Pancreas (tissue), 10 donors: ENCODE measurements at regions not wholly inside any gene's neighbourhood (a gene's known extent, or its start where the extent isn't known, plus 50 kb on each side); places are given as distances from the start of the nearest gene placed in this dataset.

ENCODE experiments used
- ATAC-seq, 4 donors: fragments of 200-7000 bp; cut with Tn5 transposase; one replicate each; pipeline versions ENCODE4 v1.8.0 to v1.9.1; 2020; ENCODE audit warnings: mild to moderate bottlenecking in 4 of 4, moderate library complexity in 4 of 4
- DNase-seq, 6 donors: peaks; one replicate each; pipeline ENCODE4 v3.0.0-alpha.2; 2020
- FAIRE-seq: peaks from 2 replicates; lab custom pipeline; 2012; peaks lifted over from hg19 to GRCh38; lab: Jason Lieb, UNC
- H3K27ac ChIP-seq, 4 donors: fragments of 200-600 bp; sonication (generic); 1 replicate in 3 of 4; 2 replicates in 1 of 4; pipeline versions ENCODE4 v1.5.0 to v1.8.0; 2020
- H3K27me3 ChIP-seq, 4 donors: fragments of 200-600 bp; one replicate each; pipeline ENCODE4 v1.8.0; 2021
- H3K36me3 ChIP-seq, 3 donors: fragments of 200-600 bp; sonication (generic) in 1 of 3; one replicate each; pipeline versions ENCODE4 v1.5.0 to v1.8.0; 2020 to 2021
- H3K4me1 ChIP-seq, 3 donors: fragments of 200-600 bp; one replicate each; pipeline ENCODE4 v1.8.0; 2021
- H3K4me3 ChIP-seq, 4 donors: fragments of 200-600 bp; sonication (generic) in 2 of 4; one replicate each; pipeline versions ENCODE4 v1.5.0 to v1.8.0; 2020 to 2021
- H3K9me3 ChIP-seq, 4 donors: fragments of 200-600 bp; one replicate each; pipeline ENCODE4 v1.8.0; 2021
- whole genome bisulfite sequencing, 2 donors: extraction: QIAGEN DNeasy Blood & Tissue Kit; methylation state at CpG; one replicate each; pipeline ENCODE4 v1.1.7; 2013; 5-methylcytosine and 5-hydroxymethylcytosine counted together
- intact Hi-C, 3 donors: fragments of 100-400 bp; cut with DNase I; formaldehyde crosslinking; loops; one replicate each; pipeline versions ENCODE4 v1.11.1 to v1.14.2; 2022
- TF ChIP-seq, protein P1 (sequence below), 4 donors: fragments of 200-600 bp; sonication (generic) in 3 of 4; IDR thresholded peaks; one replicate each; pipeline versions ENCODE4 v1.5.0 to v1.8.0; 2021; ENCODE audit warnings: antibody characterized with exemption in 4 of 4
- donor health status: healthy with polysubstance abuse.
- donor health status: DM: no; HTN: no; CAD: no; lungs with moderate emphysema.
- donor health status: DM: no; HTN: no; CAD: no.
- donor health status: control.
- donor health status: control.
- donor health status: Bipolar disorder and iron deficiency.
- donor health status: DM: yes; HTN: yes; CAD: no.
- donor health status: DM: no; HTN: no; CAD: no.
- donor health status: DM: no; HTN: no; CAD: no.
- donor health status: DM: yes; HTN: yes; CAD: no.

DNA sequence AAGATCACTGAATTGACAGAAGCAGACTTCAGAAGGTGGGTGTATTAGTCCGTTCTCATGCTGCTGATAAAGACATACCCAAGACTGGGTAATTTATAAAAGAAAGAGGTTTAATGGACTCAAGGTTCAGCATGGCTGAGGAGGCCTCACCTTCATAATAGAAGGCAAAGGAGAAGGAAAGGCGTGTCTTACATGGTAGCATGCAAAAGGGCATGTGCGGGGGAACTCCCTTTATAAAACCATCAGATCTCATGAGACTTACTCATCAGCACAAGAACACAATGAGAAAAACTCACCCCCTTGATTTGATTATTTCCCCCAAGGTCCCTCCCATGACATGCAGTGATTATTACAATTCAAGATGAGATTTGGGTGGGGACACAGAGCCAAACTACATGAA is 416.3 kb upstream of the EPHA3 start:
- no peak for DNase-seq

DNA sequence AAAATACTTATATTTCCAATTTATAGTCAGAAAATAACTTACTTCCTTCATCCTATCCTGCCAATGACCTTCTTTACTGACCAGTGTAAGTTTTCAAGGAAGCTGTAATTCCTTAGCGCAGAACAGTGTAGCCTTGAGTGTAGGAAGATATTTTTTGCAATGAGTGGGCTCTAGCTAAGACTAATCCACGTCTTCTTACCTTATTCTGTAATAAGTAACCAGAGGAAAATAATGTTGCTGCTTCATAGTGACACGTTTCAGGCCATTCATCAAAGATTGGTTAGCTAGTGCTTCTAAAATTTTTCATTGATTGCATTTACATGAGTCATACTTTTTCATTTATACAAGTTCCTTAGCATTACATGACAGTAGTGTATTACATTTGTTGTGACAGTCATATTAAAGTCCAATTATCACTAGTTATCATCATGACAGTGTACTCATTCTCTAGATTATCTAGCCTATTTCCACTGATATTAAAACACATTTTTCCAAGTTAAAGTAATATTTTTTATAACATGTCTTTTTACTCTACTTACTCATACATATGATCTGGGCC is 403.8 kb upstream of the EPHA3 start:
- TF ChIP-seq, protein P1, sequence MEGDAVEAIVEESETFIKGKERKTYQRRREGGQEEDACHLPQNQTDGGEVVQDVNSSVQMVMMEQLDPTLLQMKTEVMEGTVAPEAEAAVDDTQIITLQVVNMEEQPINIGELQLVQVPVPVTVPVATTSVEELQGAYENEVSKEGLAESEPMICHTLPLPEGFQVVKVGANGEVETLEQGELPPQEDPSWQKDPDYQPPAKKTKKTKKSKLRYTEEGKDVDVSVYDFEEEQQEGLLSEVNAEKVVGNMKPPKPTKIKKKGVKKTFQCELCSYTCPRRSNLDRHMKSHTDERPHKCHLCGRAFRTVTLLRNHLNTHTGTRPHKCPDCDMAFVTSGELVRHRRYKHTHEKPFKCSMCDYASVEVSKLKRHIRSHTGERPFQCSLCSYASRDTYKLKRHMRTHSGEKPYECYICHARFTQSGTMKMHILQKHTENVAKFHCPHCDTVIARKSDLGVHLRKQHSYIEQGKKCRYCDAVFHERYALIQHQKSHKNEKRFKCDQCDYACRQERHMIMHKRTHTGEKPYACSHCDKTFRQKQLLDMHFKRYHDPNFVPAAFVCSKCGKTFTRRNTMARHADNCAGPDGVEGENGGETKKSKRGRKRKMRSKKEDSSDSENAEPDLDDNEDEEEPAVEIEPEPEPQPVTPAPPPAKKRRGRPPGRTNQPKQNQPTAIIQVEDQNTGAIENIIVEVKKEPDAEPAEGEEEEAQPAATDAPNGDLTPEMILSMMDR (IDR thresholded peaks at IDR 0.05), result no peak
- H3K4me1 ChIP-seq, result peaks cover 0 to 3% (median 0%) of the 10 kb centered on the region in 3 donors
- 67 to 69% methylated on average over 3 of the region's 3 CpGs for WGBS, 2 donors

More for the DNA sequence above, 416.3 kb upstream of the EPHA3 start:
- no peak for ATAC-seq
- WGBS, 2 donors, result 93% methylated on average over 3 of the region's 3 CpGs
- intact Hi-C loops, result no loop called here
- H3K9me3 ChIP-seq, result no peaks in the 10 kb centered on the region
- no peaks in the 10 kb centered on the region for H3K27me3 ChIP-seq
- FAIRE-seq, result no peak
- no peak overlapping the region for H3K27ac ChIP-seq
- no peaks in the 10 kb centered on the region for H3K36me3 ChIP-seq
- TF ChIP-seq, protein P1 (IDR thresholded peaks at IDR 0.05), result no peak
- H3K4me3 ChIP-seq, result no peak overlapping the region
- no peaks in the 10 kb centered on the region for H3K4me1 ChIP-seq

DNA sequence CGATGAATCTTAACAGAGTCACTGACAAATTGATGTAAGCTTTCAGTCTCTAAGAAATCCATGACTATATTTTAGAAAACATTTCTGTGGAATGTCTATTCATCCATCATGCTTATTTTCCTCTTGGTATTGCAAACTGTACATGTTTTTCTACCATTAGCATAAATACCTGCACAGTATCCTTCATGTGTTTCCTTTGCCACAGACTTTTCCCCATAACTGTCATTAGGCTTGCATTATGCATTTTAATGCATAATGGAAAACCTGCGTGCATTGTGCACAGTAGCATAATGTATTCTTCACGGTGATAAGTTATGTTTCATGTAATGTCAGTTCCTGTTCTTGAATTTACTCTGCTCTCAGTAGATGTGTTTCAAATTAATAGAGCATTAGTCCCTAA is 403.1 kb upstream of the EPHA3 start:
- H3K9me3 ChIP-seq, result peaks cover 0 to 4% (median 0%) of the 10 kb centered on the region in 4 donors
- TF ChIP-seq, protein P1 (IDR thresholded peaks at IDR 0.05), result no peak
- ATAC-seq (no peak), FAIRE-seq (no peak), DNase-seq (no peak)
- H3K4me1 ChIP-seq, result peaks cover 0 to 3% (median 0%) of the 10 kb centered on the region in 3 donors
- H3K36me3 ChIP-seq, result no peaks in the 10 kb centered on the region
- H3K27me3 ChIP-seq, result no peaks in the 10 kb centered on the region
- no peak overlapping the region for H3K27ac ChIP-seq
- no peak overlapping the region for H3K4me3 ChIP-seq
- 82 to 88% methylated on average over 3 of the region's 3 CpGs for WGBS, 2 donors
- intact Hi-C loops, result no loop called here

More for the DNA sequence above, 403.8 kb upstream of the EPHA3 start:
- DNase-seq (no peak), ATAC-seq (no peak), FAIRE-seq (no peak)
- no peaks in the 10 kb centered on the region for H3K36me3 ChIP-seq
- H3K4me3 ChIP-seq, result no peak overlapping the region
- peaks cover 0 to 4% (median 0%) of the 10 kb centered on the region in 4 donors for H3K9me3 ChIP-seq
- H3K27ac ChIP-seq, result no peak overlapping the region
- intact Hi-C loops, result no loop called here
- no peaks in the 10 kb centered on the region for H3K27me3 ChIP-seq

DNA sequence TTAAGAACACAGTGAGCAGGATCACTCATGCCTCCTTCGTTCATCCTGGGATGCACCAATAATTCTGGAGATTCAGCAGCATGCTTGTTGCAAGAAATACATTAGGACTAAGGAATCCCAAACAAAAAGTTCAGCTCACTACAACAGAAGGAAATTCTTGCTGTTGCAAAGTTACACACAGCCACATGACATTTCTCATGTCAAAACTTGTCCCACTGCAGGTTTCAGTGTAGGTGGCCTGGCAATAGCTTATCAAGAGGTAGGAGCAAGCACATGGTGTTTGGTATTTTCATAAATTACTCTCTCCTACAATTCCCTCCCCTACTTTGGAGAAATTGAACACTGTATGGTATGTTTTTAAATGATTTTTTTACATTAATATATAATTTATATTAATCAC is 399.6 kb upstream of the EPHA3 start:
- TF ChIP-seq, protein P1 (IDR thresholded peaks at IDR 0.05), result no peak
- WGBS, 2 donors, result 28 to 37% methylated on average over 1 of the region's 1 CpG
- intact Hi-C loops, result no loop called here
- H3K36me3 ChIP-seq, result no peaks in the 10 kb centered on the region
- H3K4me1 ChIP-seq, result peaks cover 0 to 3% (median 0%) of the 10 kb centered on the region in 3 donors
- no peaks in the 10 kb centered on the region for H3K27me3 ChIP-seq
- ATAC-seq (peak in 3 of 4 donors; percentile 66 to 92 (median 73)), FAIRE-seq (no peak), DNase-seq (peak in 1 of 6 donors; percentile 18)
- H3K27ac ChIP-seq, result no peak overlapping the region
- no peaks in the 10 kb centered on the region for H3K9me3 ChIP-seq
- H3K4me3 ChIP-seq, result no peak overlapping the region

DNA sequence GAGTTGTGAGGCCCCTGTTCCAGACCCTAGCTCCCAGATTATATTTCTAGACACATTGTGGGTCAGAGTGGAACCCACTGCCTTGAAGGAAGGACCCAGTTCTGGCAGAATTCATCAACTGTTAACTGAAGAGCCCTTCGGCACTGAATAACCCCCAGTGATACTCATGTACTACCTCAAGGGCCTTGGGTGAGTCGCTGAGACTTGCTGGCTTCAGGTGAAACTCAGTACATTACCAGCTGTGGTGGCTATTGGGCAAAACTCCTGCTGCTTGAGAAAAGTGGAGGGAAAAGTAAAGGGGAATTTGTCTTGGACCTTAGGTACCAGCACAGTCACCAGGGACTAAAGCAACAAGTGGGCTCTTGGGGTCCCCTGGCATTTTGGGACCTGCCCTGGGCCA is 394.9 kb upstream of the EPHA3 start:
- Histone ChIP-seq H3K27ac (no peak overlapping the region), H3K36me3 (no peaks in the 10 kb centered on the region), H3K4me3 (no peak overlapping the region), H3K27me3 (no peaks in the 10 kb centered on the region), H3K4me1 (peaks cover 0 to 3% (median 0%) of the 10 kb centered on the region in 3 donors), H3K9me3 (no peaks in the 10 kb centered on the region)
- TF ChIP-seq, protein P1 (IDR thresholded peaks at IDR 0.05), result no peak
- 93 to 95% methylated on average over 2 of the region's 2 CpGs for WGBS, 2 donors
- FAIRE-seq, result no peak
- no peak for DNase-seq
- no peak for ATAC-seq
- intact Hi-C loops, result no loop called here
